ENCODE measurements at regions not wholly inside any gene's neighbourhood (a gene's known extent, or its start where the extent isn't known, plus 50 kb on each side); places are given as distances from the start of the nearest gene placed in this dataset.

GRCh38 chr6:148055419-148055818, 287.2 kb upstream of the SASH1 start:
- no peak for DNase-seq

GRCh38 chr6:148059869-148060268, 282.8 kb upstream of the SASH1 start:
- DNase-seq, result no peak

- DNase-seq, result no peak
Measured at GRCh38 chr6:148064406-148065134, 278.1 kb upstream of the SASH1 start.

GRCh38 chr6:148068437-148069061, 274.1 kb upstream of the SASH1 start:
- DNase-seq, result no peak

GRCh38 chr6:148069256-148069655, 273.4 kb upstream of the SASH1 start:
- no peak for DNase-seq

GRCh38 chr6:148074291-148074690, 268.3 kb upstream of the SASH1 start:
- DNase-seq, result no peak

- DNase-seq, result no peak
Measured at GRCh38 chr6:148074738-148075137, 267.9 kb upstream of the SASH1 start.

- DNase-seq, result no peak
Measured at GRCh38 chr6:148075352-148075751, 267.3 kb upstream of the SASH1 start.

- no peak for DNase-seq
Measured at GRCh38 chr6:148076051-148076450, 266.6 kb upstream of the SASH1 start.

GRCh38 chr6:148080315-148080714, 262.3 kb upstream of the SASH1 start:
- DNase-seq, result no peak

GRCh38 chr6:148081076-148081475, 261.6 kb upstream of the SASH1 start:
- no peak for DNase-seq

- DNase-seq, result no peak
Measured at GRCh38 chr6:148082044-148082443, 260.6 kb upstream of the SASH1 start.

- DNase-seq, result no peak
Measured at GRCh38 chr6:148082696-148083095, 259.9 kb upstream of the SASH1 start.

GRCh38 chr6:148085631-148086331, 256.9 kb upstream of the SASH1 start:
- no peak for DNase-seq

- no peak for DNase-seq
Measured at GRCh38 chr6:148086386-148086785, 256.3 kb upstream of the SASH1 start.

- DNase-seq, result no peak
Measured at GRCh38 chr6:148086843-148087242, 255.8 kb upstream of the SASH1 start.

GRCh38 chr6:148087659-148088058, 255.0 kb upstream of the SASH1 start:
- DNase-seq, result no peak

- no peak for DNase-seq
Measured at GRCh38 chr6:148090326-148090725, 252.3 kb upstream of the SASH1 start.

- DNase-seq, result no peak
Measured at GRCh38 chr6:148091394-148091793, 251.2 kb upstream of the SASH1 start.

- no peak for DNase-seq
Measured at GRCh38 chr6:148103436-148103835, 239.2 kb upstream of the SASH1 start.

GRCh38 chr6:148104131-148104530, 238.5 kb upstream of the SASH1 start:
- DNase-seq, result no peak

- no peak for DNase-seq
Measured at GRCh38 chr6:148105695-148106094, 236.9 kb upstream of the SASH1 start.

GRCh38 chr6:148107911-148108310, 234.7 kb upstream of the SASH1 start:
- DNase-seq, result no peak

- DNase-seq, result no peak
Measured at GRCh38 chr6:148109732-148110131, 232.9 kb upstream of the SASH1 start.

Measured in inflammatory macrophage (primary cell).